GM13976 (cell line): ENCODE measurements at regions not wholly inside any gene's neighbourhood (a gene's known extent, or its start where the extent isn't known, plus 50 kb on each side); places are given as distances from the start of the nearest gene placed in this dataset.

Source experiments
- DNase-seq: peaks from one replicate; pipeline ENCODE4 v3.0.0; 2012; ENCODE audit warnings: low spot score
- CTCF ChIP-seq: IDR thresholded peaks from 2 replicates; pipeline ENCODE4 v1.5.1; 2012; ENCODE audit warnings: borderline replicate concordance, mild to moderate bottlenecking; ENCODE audit not compliant: insufficient read depth; ENCODE audit errors: extremely low read depth, missing control alignments, control extremely low read depth
- in situ Hi-C: fragments of 300-500 bp; cut with MboI; formaldehyde crosslinking; loops from one replicate; pipeline ENCODE4 v1.12.0; 2022; ENCODE audit warnings: low sequenced_read_pairs, mixed read lengths, inconsistent platforms; ENCODE audit not compliant: unreplicated experiment

- in situ Hi-C loops, result no loop called here
- TF ChIP-seq CTCF, result no peak
- DNase-seq, result no peak
Observed at GRCh38 chr2:22626621-22627020, 758.4 kb upstream of the KLHL29 start.

- no peak for TF ChIP-seq CTCF
- in situ Hi-C loops, result no loop called here
- no peak for DNase-seq
Observed at GRCh38 chr2:22628221-22628620, 756.8 kb upstream of the KLHL29 start.

GRCh38 chr2:22628906-22629305 lies 756.1 kb upstream of the KLHL29 start:
- no peak for TF ChIP-seq CTCF
- DNase-seq, result no peak
- in situ Hi-C loops, result no loop called here

- TF ChIP-seq CTCF, result no peak
Observed at GRCh38 chr2:22634167-22634566, 750.8 kb upstream of the KLHL29 start.

GRCh38 chr2:22656426-22656825 lies 728.6 kb upstream of the KLHL29 start:
- no peak for DNase-seq
- in situ Hi-C loops, result no loop called here
- no peak for TF ChIP-seq CTCF

More at GRCh38 chr2:22634167-22634566, 750.8 kb upstream of the KLHL29 start:
- no peak for DNase-seq
- in situ Hi-C loops, result no loop called here

GRCh38 chr2:22673529-22673928 lies 711.5 kb upstream of the KLHL29 start:
- in situ Hi-C loops, result no loop called here
- TF ChIP-seq CTCF, result no peak

GRCh38 chr2:22683914-22684313 lies 701.1 kb upstream of the KLHL29 start:
- in situ Hi-C loops, result no loop called here
- no peak for DNase-seq
- no peak for TF ChIP-seq CTCF

More at GRCh38 chr2:22673529-22673928, 711.5 kb upstream of the KLHL29 start:
- no peak for DNase-seq
